WTC11 (cell line): ENCODE measurements at regions not wholly inside any gene's neighbourhood (a gene's known extent, or its start where the extent isn't known, plus 50 kb on each side); places are given as distances from the start of the nearest gene placed in this dataset.

Experiments used
- ATF6 ChIP-seq: sonication (generic); formaldehyde crosslinking; IDR thresholded peaks from 2 replicates; pipeline ENCODE4 v1.8.1; 2023; ENCODE audit warnings: mild to moderate bottlenecking, missing genetic modification reagents
- CBFB ChIP-seq: sonication (generic); formaldehyde crosslinking; IDR thresholded peaks from 2 replicates; pipeline ENCODE4 v1.8.1; 2022; ENCODE audit warnings: mild to moderate bottlenecking, low read depth, missing genetic modification reagents
- ETV6 ChIP-seq: sonication (generic); formaldehyde crosslinking; IDR thresholded peaks from 2 replicates; pipeline ENCODE4 v1.8.1; 2022; ENCODE audit warnings: mild to moderate bottlenecking, missing genetic modification reagents
- FOXJ3 ChIP-seq: sonication (generic); formaldehyde crosslinking; IDR thresholded peaks from 2 replicates; pipeline ENCODE4 v1.9.0; 2021; ENCODE audit warnings: missing genetic modification reagents, mild to moderate bottlenecking, borderline replicate concordance
- IRF1 ChIP-seq: sonication (generic); formaldehyde crosslinking; IDR thresholded peaks from 2 replicates; pipeline ENCODE4 v1.8.0; 2023; ENCODE audit warnings: missing genetic modification reagents
- NR3C1 ChIP-seq: sonication (generic); formaldehyde crosslinking; conservative IDR thresholded peaks from 2 replicates; pipeline ENCODE4 v1.8.1; 2023; ENCODE audit warnings: low read depth, mild to moderate bottlenecking, missing genetic modification reagents
- TEAD4 ChIP-seq: sonication (generic); formaldehyde crosslinking; IDR thresholded peaks from 2 replicates; pipeline ENCODE4 v1.8.0; 2022; ENCODE audit warnings: mild to moderate bottlenecking, missing genetic modification reagents
- TP53 ChIP-seq: sonication (generic); formaldehyde crosslinking; IDR thresholded peaks from 2 replicates; pipeline ENCODE4 v1.8.1; 2023; ENCODE audit warnings: mild to moderate bottlenecking, missing genetic modification reagents
- USF2 ChIP-seq: sonication (generic); formaldehyde crosslinking; IDR thresholded peaks from 2 replicates; pipeline ENCODE4 v1.8.1; 2023; ENCODE audit warnings: mild to moderate bottlenecking, missing genetic modification reagents, moderate library complexity
- ZNF396 ChIP-seq: fragments of 250-450 bp; sonication (Bioruptor Pico); IDR thresholded peaks from 2 replicates; pipeline ENCODE4 v1.8.0; 2021; ENCODE audit warnings: mild to moderate bottlenecking, moderate library complexity, borderline replicate concordance
- ZNF512 ChIP-seq: sonication (generic); formaldehyde crosslinking; IDR thresholded peaks from 2 replicates; pipeline ENCODE4 v1.8.1; 2022; ENCODE audit warnings: missing genetic modification reagents, borderline replicate concordance
- TF ChIP-seq, protein P1 (sequence below): sonication (generic); formaldehyde crosslinking; IDR thresholded peaks from 2 replicates; pipeline ENCODE4 v1.8.0; 2022; ENCODE audit warnings: missing genetic modification reagents
- TF ChIP-seq, protein P2 (sequence below): fragments of 200-600 bp; IDR thresholded peaks from 2 replicates; pipeline ENCODE4 v1.8.0; 2022; ENCODE audit warnings: antibody characterized with exemption
- TF ChIP-seq, protein P3 (sequence below): sonication (generic); formaldehyde crosslinking; IDR thresholded peaks from 2 replicates; pipeline ENCODE4 v1.8.0; 2022; ENCODE audit warnings: mild to moderate bottlenecking, missing genetic modification reagents

GRCh38 chr9:78688796-78689195 is 391.9 kb downstream of the PSAT1 start:
- TF ChIP-seq ZNF396 (CRISPR knock-in tag) (no peak), NR3C1 (CRISPR knock-in tag) (no peak), ATF6 (CRISPR knock-in tag) (no peak), FOXJ3 (CRISPR knock-in tag) (no peak), TEAD4 (no peak), ETV6 (CRISPR knock-in tag) (no peak), CBFB (CRISPR knock-in tag) (no peak), IRF1 (no peak), USF2 (CRISPR knock-in tag) (no peak), TP53 (CRISPR knock-in tag) (no peak), ZNF512 (no peak)
- TF ChIP-seq, protein P1, sequence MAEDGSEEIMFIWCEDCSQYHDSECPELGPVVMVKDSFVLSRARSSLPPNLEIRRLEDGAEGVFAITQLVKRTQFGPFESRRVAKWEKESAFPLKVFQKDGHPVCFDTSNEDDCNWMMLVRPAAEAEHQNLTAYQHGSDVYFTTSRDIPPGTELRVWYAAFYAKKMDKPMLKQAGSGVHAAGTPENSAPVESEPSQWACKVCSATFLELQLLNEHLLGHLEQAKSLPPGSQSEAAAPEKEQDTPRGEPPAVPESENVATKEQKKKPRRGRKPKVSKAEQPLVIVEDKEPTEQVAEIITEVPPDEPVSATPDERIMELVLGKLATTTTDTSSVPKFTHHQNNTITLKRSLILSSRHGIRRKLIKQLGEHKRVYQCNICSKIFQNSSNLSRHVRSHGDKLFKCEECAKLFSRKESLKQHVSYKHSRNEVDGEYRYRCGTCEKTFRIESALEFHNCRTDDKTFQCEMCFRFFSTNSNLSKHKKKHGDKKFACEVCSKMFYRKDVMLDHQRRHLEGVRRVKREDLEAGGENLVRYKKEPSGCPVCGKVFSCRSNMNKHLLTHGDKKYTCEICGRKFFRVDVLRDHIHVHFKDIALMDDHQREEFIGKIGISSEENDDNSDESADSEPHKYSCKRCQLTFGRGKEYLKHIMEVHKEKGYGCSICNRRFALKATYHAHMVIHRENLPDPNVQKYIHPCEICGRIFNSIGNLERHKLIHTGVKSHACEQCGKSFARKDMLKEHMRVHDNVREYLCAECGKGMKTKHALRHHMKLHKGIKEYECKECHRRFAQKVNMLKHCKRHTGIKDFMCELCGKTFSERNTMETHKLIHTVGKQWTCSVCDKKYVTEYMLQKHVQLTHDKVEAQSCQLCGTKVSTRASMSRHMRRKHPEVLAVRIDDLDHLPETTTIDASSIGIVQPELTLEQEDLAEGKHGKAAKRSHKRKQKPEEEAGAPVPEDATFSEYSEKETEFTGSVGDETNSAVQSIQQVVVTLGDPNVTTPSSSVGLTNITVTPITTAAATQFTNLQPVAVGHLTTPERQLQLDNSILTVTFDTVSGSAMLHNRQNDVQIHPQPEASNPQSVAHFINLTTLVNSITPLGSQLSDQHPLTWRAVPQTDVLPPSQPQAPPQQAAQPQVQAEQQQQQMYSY (CRISPR knock-in tag): no peak
- TF ChIP-seq, protein P2, sequence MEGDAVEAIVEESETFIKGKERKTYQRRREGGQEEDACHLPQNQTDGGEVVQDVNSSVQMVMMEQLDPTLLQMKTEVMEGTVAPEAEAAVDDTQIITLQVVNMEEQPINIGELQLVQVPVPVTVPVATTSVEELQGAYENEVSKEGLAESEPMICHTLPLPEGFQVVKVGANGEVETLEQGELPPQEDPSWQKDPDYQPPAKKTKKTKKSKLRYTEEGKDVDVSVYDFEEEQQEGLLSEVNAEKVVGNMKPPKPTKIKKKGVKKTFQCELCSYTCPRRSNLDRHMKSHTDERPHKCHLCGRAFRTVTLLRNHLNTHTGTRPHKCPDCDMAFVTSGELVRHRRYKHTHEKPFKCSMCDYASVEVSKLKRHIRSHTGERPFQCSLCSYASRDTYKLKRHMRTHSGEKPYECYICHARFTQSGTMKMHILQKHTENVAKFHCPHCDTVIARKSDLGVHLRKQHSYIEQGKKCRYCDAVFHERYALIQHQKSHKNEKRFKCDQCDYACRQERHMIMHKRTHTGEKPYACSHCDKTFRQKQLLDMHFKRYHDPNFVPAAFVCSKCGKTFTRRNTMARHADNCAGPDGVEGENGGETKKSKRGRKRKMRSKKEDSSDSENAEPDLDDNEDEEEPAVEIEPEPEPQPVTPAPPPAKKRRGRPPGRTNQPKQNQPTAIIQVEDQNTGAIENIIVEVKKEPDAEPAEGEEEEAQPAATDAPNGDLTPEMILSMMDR: no peak
- TF ChIP-seq, protein P3, sequence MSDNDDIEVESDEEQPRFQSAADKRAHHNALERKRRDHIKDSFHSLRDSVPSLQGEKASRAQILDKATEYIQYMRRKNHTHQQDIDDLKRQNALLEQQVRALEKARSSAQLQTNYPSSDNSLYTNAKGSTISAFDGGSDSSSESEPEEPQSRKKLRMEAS (CRISPR knock-in tag): no peak
